Gastrocnemius medialis (tissue), 4 donors: ENCODE measurements at regions not wholly inside any gene's neighbourhood (a gene's known extent, or its start where the extent isn't known, plus 50 kb on each side); places are given as distances from the start of the nearest gene placed in this dataset.
A peak's percentile ranks its signal among the peaks of the same experiment; 100 is the strongest.

Experiments used
- ATAC-seq, 2 donors: fragments of 150-250 bp; one replicate each; pipeline ENCODE4 v1.9.1; 2016
- DNase-seq, 2 donors: peaks; one replicate each; pipeline ENCODE4 v3.0.0-alpha.2; 2019
- H3K27ac ChIP-seq, 4 donors: fragments of 200-600 bp; sonication (generic); 1 replicate in 1 of 4; 2 replicates in 3 of 4; pipeline ENCODE4 v1.5.1; 2016 to 2018; ENCODE audit warnings: mild to moderate bottlenecking in 2 of 4, moderate library complexity in 1 of 4
- H3K27me3 ChIP-seq, 3 donors: fragments of 200-600 bp; sonication (generic) in 2 of 3; 1 replicate in 1 of 3; 2 replicates in 2 of 3; pipeline versions ENCODE4 v1.5.1 to v1.6.0; 2016 to 2019; ENCODE audit warnings: mild to moderate bottlenecking in 1 of 3, moderate library complexity in 1 of 3
- H3K36me3 ChIP-seq, 2 donors: fragments of 200-600 bp; sonication (generic) in 1 of 2; one replicate each; pipeline ENCODE4 v1.5.1; 2017 to 2018
- H3K4me1 ChIP-seq, 2 donors: fragments of 200-600 bp; sonication (generic) in 1 of 2; one replicate each; pipeline ENCODE4 v1.5.1; 2016 to 2017; ENCODE audit warnings: mild to moderate bottlenecking in 2 of 2
- H3K4me3 ChIP-seq, 4 donors: fragments of 200-600 bp; sonication (generic) in 3 of 4; 1 replicate in 1 of 4; 2 replicates in 3 of 4; pipeline ENCODE4 v1.5.1; 2016 to 2019; ENCODE audit warnings: mild to moderate bottlenecking in 2 of 4
- H3K9me3 ChIP-seq, 3 donors: fragments of 200-600 bp; sonication (generic) in 2 of 3; 1 replicate in 1 of 3; 2 replicates in 2 of 3; pipeline ENCODE4 v1.5.1; 2016 to 2019
- POLR2A ChIP-seq, 2 donors: fragments of 450-650 bp; IDR thresholded peaks; one replicate each; pipeline ENCODE4 v1.6.1; 2017; ENCODE audit warnings: antibody characterized with exemption in 2 of 2, mild to moderate bottlenecking in 2 of 2, moderate library complexity in 2 of 2
- in situ Hi-C, 4 donors: fragments of 200-750 bp; cut with MboI; loops; one replicate each; pipeline versions ENCODE4 v1.15.0 to v1.8.0; 2017; ENCODE audit warnings: low sequenced_read_pairs in 4 of 4
- intact Hi-C: fragments of 100-400 bp; cut with DNase I; formaldehyde crosslinking; loops from one replicate; pipeline ENCODE4 v1.15.1; 2023; ENCODE audit warnings: low total_unique reads
- TF ChIP-seq, protein P1 (sequence below), 5 experiments: fragments of 450-650 bp in 3 of 5; fragments of 200-600 bp in 2 of 5; sonication (generic) in 2 of 5; IDR thresholded peaks in 4 of 5; conservative IDR thresholded peaks in 1 of 5; 1 replicate in 4 of 5; 2 replicates in 1 of 5; pipeline ENCODE4 v1.5.1; 2016 to 2019; ENCODE audit warnings: antibody characterized with exemption in 5 of 5, mild to moderate bottlenecking in 3 of 5, moderate library complexity in 3 of 5

DNA sequence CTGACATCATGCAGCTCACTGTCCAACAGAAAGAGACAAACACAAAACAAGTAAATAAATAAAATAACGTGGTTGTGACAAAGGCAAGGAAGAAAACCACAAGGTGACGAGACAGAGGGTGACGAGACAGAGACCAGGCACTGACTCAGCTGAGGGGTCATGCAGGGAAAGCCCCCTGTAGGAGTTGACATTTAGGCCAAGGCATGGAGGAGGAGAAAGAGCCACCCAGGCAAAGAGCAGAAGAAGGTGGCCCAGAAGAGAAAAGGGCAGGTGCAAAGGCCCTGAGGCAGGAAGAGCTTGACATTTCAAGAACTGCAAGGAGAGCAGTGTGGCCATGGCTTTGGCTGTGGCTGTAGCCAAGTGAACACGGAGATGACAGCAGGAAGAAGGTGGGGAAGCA, 65.1 kb upstream of the ID3 start:
- H3K9me3 ChIP-seq = no peaks in the 10 kb centered on the region
- H3K4me3 ChIP-seq = no peak overlapping the region
- H3K27ac ChIP-seq = no peak overlapping the region
- H3K27me3 ChIP-seq = peaks cover 0 to 9% (median 6%) of the 10 kb centered on the region in 3 donors
- intact Hi-C loops (no loop called here), in situ Hi-C loops (no loop called here)
- DNase-seq (no peak), ATAC-seq (no peak)
- no peaks in the 10 kb centered on the region for H3K36me3 ChIP-seq
- H3K4me1 ChIP-seq = no peaks in the 10 kb centered on the region
- TF ChIP-seq POLR2A (IDR thresholded peaks at IDR 0.05) = no peak
- TF ChIP-seq, protein P1, sequence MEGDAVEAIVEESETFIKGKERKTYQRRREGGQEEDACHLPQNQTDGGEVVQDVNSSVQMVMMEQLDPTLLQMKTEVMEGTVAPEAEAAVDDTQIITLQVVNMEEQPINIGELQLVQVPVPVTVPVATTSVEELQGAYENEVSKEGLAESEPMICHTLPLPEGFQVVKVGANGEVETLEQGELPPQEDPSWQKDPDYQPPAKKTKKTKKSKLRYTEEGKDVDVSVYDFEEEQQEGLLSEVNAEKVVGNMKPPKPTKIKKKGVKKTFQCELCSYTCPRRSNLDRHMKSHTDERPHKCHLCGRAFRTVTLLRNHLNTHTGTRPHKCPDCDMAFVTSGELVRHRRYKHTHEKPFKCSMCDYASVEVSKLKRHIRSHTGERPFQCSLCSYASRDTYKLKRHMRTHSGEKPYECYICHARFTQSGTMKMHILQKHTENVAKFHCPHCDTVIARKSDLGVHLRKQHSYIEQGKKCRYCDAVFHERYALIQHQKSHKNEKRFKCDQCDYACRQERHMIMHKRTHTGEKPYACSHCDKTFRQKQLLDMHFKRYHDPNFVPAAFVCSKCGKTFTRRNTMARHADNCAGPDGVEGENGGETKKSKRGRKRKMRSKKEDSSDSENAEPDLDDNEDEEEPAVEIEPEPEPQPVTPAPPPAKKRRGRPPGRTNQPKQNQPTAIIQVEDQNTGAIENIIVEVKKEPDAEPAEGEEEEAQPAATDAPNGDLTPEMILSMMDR (IDR thresholded peaks at IDR 0.05 in 4 of 5, conservative IDR thresholded peaks at IDR 0.05 in 1 of 5) = no peak

DNA sequence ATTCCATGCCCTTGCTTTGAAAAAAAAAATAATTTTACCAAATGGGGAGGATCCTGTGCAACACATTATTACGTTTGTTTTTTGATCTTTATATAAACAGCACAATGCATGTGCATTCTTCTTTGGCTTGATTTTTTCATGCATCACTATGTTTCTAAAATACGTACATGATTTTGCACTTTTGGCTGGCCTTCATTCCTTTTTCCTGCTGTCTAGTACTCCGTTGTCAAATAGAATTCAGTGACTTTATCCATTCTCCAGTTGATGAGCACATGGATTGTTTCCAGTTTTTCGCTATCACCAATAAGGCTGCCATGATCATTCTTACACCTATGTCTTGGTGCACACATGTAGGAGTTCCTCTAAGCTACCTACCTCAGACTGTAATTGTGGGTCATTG, 63.0 kb upstream of the ID3 start:
- H3K27me3 ChIP-seq = peaks cover 0 to 9% (median 6%) of the 10 kb centered on the region in 3 donors
- no peak overlapping the region for H3K27ac ChIP-seq
- intact Hi-C loops = no loop called here
- DNase-seq = no peak
- in situ Hi-C loops = no loop called here
- ATAC-seq = no peak
- no peaks in the 10 kb centered on the region for H3K9me3 ChIP-seq
- no peaks in the 10 kb centered on the region for H3K36me3 ChIP-seq
- no peaks in the 10 kb centered on the region for H3K4me1 ChIP-seq
- no peak for TF ChIP-seq POLR2A (IDR thresholded peaks at IDR 0.05)
- TF ChIP-seq, protein P1 (IDR thresholded peaks at IDR 0.05 in 4 of 5, conservative IDR thresholded peaks at IDR 0.05 in 1 of 5) = no peak
- H3K4me3 ChIP-seq = no peak overlapping the region

DNA sequence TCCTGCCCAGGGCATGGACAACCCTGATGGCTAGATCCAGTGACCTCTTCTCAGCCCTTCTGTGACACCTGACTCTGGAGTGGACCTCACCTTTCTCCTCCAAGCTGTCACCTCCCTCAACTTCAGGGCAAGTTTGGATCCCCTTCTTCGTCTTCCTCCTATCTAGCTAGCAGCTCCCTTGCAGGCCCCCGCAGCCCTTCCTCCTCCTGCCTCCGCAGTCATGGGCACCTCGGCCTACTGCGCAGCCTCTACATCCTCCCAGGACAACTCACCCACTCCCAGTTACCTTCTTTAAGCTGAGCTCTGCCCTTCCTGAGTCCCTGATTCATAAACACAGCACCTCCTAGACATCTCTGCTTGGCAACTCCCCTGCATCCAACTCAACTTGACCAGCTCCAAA, 61.3 kb upstream of the ID3 start:
- Histone ChIP-seq H3K4me3 (no peak overlapping the region), H3K36me3 (no peaks in the 10 kb centered on the region), H3K9me3 (no peaks in the 10 kb centered on the region), H3K27me3 (peaks cover 0 to 9% (median 6%) of the 10 kb centered on the region in 3 donors), H3K27ac (no peak overlapping the region), H3K4me1 (no peaks in the 10 kb centered on the region)
- intact Hi-C loops = no loop called here
- DNase-seq (no peak), ATAC-seq (no peak)
- in situ Hi-C loops = no loop called here
- no peak for TF ChIP-seq POLR2A (IDR thresholded peaks at IDR 0.05)
- TF ChIP-seq, protein P1 (IDR thresholded peaks at IDR 0.05 in 4 of 5, conservative IDR thresholded peaks at IDR 0.05 in 1 of 5) = no peak

DNA sequence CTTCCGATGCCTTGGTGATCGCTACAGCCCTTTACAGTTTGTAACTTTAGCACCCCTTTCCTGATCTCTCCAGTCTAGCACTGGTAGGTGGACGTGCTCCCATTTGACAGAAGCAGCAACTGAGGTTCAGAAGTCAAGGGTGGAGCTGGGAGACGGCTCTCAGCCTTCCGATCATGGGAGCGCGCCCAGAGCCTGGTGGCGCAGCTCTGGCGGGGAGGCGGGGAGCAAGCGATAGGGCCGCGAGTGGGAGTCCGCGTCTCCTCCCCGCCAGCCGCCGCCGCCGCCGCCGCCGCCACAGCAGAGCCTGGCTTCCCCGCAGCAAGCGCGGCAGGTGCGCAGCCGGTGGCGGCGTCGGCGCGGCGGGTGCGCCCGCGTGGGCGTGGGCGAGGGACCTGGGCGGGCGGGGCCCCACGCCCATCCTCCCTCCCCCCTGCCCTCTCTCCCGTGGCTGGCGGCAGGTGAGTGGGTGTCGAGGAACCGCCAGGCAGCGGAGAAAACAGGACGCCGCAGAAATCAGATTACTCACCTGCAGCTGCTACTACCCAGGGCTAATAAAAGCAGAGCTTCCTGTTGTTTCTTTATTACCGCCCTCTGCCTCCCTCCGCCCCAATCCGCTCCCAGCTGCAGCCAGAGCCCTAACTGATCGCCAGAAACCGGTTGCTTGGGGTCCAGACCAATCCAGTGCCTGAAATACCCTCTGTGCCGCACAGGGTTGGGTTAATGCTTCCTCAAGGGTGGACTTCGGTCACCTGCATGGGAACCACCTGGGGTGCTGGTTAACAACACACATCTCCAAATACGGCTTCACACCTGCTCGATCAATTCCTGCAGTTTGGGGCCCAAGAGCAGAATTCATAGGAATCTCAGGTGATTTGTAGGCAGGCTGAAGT, 60.2 kb upstream of the ID3 start:
- intact Hi-C loops = loop anchor here (10.0 kb wide), 1 partner anchor 1405 kb away; no protein-coding TSS in a partner anchor

More for the DNA sequence above, 60.2 kb upstream of the ID3 start:
- in situ Hi-C loops = no loop called here
- Histone ChIP-seq H3K36me3 (no peaks in the 10 kb centered on the region), H3K27me3 (peaks cover 0 to 9% (median 6%) of the 10 kb centered on the region in 3 donors), H3K27ac (no peak overlapping the region), H3K9me3 (no peaks in the 10 kb centered on the region), H3K4me3 (peak overlapping the region in 3 of 4 donors; percentile 24 to 37 (median 31)), H3K4me1 (no peaks in the 10 kb centered on the region)
- no peak for TF ChIP-seq POLR2A (IDR thresholded peaks at IDR 0.05)
- TF ChIP-seq, protein P1 (IDR thresholded peaks at IDR 0.05 in 4 of 5, conservative IDR thresholded peaks at IDR 0.05 in 1 of 5) = no peak
- no peak for DNase-seq
- ATAC-seq = peak in 1 of 2 donors; percentile 43
